ENCODE measurements at regions not wholly inside any gene's neighbourhood (a gene's known extent, or its start where the extent isn't known, plus 50 kb on each side); places are given as distances from the start of the nearest gene placed in this dataset.

GRCh38 chr10:8543361-8544056 lies 489.0 kb downstream of the GATA3 start:
- Histone ChIP-seq H3K36me3 (ENCODE audit: control insufficient read depth in 2 of 2, insufficient read depth in 2 of 2, low read length in 1 of 2) (no peaks in the 10 kb centered on the region), H3K4me1 (ENCODE audit: control insufficient read depth in 2 of 2, insufficient read depth in 2 of 2, low read length in 2 of 2) (no peaks in the 10 kb centered on the region), H3K4me3 (ENCODE audit: low read length in 2 of 2) (no peak overlapping the region), H3K27ac (ENCODE audit: low read depth in 1 of 2, low read length in 1 of 2) (no peak overlapping the region), H3K9me3 (ENCODE audit: control insufficient read depth in 2 of 2, insufficient read depth in 1 of 2, low read length in 1 of 2) (no peaks in the 10 kb centered on the region), H3K27me3 (ENCODE audit: control insufficient read depth in 2 of 2, insufficient read depth in 1 of 2, low read length in 1 of 2) (no peaks in the 10 kb centered on the region)
- 41% methylated on average over 3 of the region's 3 CpGs for WGBS
- no peak for DNase-seq (ENCODE audit: low read depth in 6 of 9, low spot score in 9 of 9)

DNA sequence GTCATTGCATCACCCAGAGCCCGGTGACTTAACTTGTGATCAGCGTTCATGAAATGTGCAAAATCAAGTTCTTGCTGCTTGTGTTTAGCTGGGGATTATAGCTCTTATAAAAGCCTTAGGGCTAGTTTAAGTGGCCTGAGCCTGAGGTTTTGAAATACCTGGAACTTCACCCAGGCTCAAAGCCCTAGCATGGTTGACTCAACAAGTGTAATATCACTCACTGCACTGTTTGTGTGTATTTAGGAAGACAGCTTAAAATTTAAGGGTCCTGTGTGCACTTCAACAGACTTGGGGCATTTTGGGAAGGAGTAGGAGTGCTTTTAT lies 489.5 kb downstream of the GATA3 start:
- Histone ChIP-seq H3K27ac (ENCODE audit: low read depth in 1 of 2, low read length in 1 of 2) (no peak overlapping the region), H3K27me3 (ENCODE audit: control insufficient read depth in 2 of 2, insufficient read depth in 1 of 2, low read length in 1 of 2) (no peaks in the 10 kb centered on the region), H3K9me3 (ENCODE audit: control insufficient read depth in 2 of 2, insufficient read depth in 1 of 2, low read length in 1 of 2) (no peaks in the 10 kb centered on the region), H3K4me1 (ENCODE audit: control insufficient read depth in 2 of 2, insufficient read depth in 2 of 2, low read length in 2 of 2) (no peaks in the 10 kb centered on the region), H3K4me3 (ENCODE audit: low read length in 2 of 2) (no peak overlapping the region), H3K36me3 (ENCODE audit: control insufficient read depth in 2 of 2, insufficient read depth in 2 of 2, low read length in 1 of 2) (no peaks in the 10 kb centered on the region)
- 98% methylated on average over 2 of the region's 2 CpGs for WGBS
- no peak for DNase-seq (ENCODE audit: low read depth in 6 of 9, low spot score in 9 of 9)

GRCh38 chr10:8544500-8544899 lies 490.0 kb downstream of the GATA3 start:
- Histone ChIP-seq H3K9me3 (ENCODE audit: control insufficient read depth in 2 of 2, insufficient read depth in 1 of 2, low read length in 1 of 2) (no peaks in the 10 kb centered on the region), H3K27me3 (ENCODE audit: control insufficient read depth in 2 of 2, insufficient read depth in 1 of 2, low read length in 1 of 2) (no peaks in the 10 kb centered on the region), H3K4me3 (ENCODE audit: low read length in 2 of 2) (no peak overlapping the region), H3K27ac (ENCODE audit: low read depth in 1 of 2, low read length in 1 of 2) (no peak overlapping the region), H3K36me3 (ENCODE audit: control insufficient read depth in 2 of 2, insufficient read depth in 2 of 2, low read length in 1 of 2) (no peaks in the 10 kb centered on the region), H3K4me1 (ENCODE audit: control insufficient read depth in 2 of 2, insufficient read depth in 2 of 2, low read length in 2 of 2) (no peaks in the 10 kb centered on the region)
- no peak for DNase-seq (ENCODE audit: low read depth in 6 of 9, low spot score in 9 of 9)
- WGBS: 94% methylated on average over 6 of the region's 6 CpGs

- WGBS: 96% methylated on average over 4 of the region's 4 CpGs
Observed at GRCh38 chr10:8554574-8554973, 500.1 kb downstream of the GATA3 start.

GRCh38 chr10:8556321-8556720 lies 501.8 kb downstream of the GATA3 start:
- Histone ChIP-seq H3K4me3 (ENCODE audit: low read length in 2 of 2) (no peak overlapping the region), H3K9me3 (ENCODE audit: control insufficient read depth in 2 of 2, insufficient read depth in 1 of 2, low read length in 1 of 2) (no peaks in the 10 kb centered on the region), H3K36me3 (ENCODE audit: control insufficient read depth in 2 of 2, insufficient read depth in 2 of 2, low read length in 1 of 2) (no peaks in the 10 kb centered on the region), H3K4me1 (ENCODE audit: control insufficient read depth in 2 of 2, insufficient read depth in 2 of 2, low read length in 2 of 2) (no peaks in the 10 kb centered on the region), H3K27me3 (ENCODE audit: control insufficient read depth in 2 of 2, insufficient read depth in 1 of 2, low read length in 1 of 2) (no peaks in the 10 kb centered on the region), H3K27ac (ENCODE audit: low read depth in 1 of 2, low read length in 1 of 2) (no peak overlapping the region)
- DNase-seq (ENCODE audit: low read depth in 6 of 9, low spot score in 9 of 9): no peak

More at GRCh38 chr10:8554574-8554973, 500.1 kb downstream of the GATA3 start:
- Histone ChIP-seq H3K36me3 (ENCODE audit: control insufficient read depth in 2 of 2, insufficient read depth in 2 of 2, low read length in 1 of 2) (no peaks in the 10 kb centered on the region), H3K27ac (ENCODE audit: low read depth in 1 of 2, low read length in 1 of 2) (no peak overlapping the region), H3K4me3 (ENCODE audit: low read length in 2 of 2) (no peak overlapping the region), H3K9me3 (ENCODE audit: control insufficient read depth in 2 of 2, insufficient read depth in 1 of 2, low read length in 1 of 2) (no peaks in the 10 kb centered on the region), H3K27me3 (ENCODE audit: control insufficient read depth in 2 of 2, insufficient read depth in 1 of 2, low read length in 1 of 2) (no peaks in the 10 kb centered on the region), H3K4me1 (ENCODE audit: control insufficient read depth in 2 of 2, insufficient read depth in 2 of 2, low read length in 2 of 2) (no peaks in the 10 kb centered on the region)
- DNase-seq (ENCODE audit: low read depth in 6 of 9, low spot score in 9 of 9): no peak

DNA sequence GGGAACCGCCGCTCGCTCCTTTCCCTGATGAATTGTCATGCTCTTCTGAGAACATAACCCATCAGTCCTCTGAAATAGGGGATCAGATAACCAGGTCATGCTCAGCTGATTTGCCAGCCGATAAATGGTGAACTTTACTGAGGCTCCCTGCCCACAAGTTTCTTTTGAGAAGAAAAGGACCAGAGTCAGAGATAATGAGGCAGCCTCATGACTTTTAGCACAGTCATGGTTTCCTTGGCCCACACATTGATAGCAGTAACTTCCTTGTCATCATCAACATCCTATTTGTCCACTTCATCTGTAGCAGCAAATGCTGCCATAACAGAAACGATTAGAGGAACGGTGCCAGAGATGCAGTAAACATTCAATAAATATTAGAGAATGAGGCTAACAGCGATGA lies 509.0 kb downstream of the GATA3 start:
- Histone ChIP-seq H3K27me3 (ENCODE audit: control insufficient read depth in 2 of 2, insufficient read depth in 1 of 2, low read length in 1 of 2) (no peaks in the 10 kb centered on the region), H3K27ac (ENCODE audit: low read depth in 1 of 2, low read length in 1 of 2) (no peak overlapping the region), H3K36me3 (ENCODE audit: control insufficient read depth in 2 of 2, insufficient read depth in 2 of 2, low read length in 1 of 2) (no peaks in the 10 kb centered on the region), H3K4me1 (ENCODE audit: control insufficient read depth in 2 of 2, insufficient read depth in 2 of 2, low read length in 2 of 2) (no peaks in the 10 kb centered on the region), H3K9me3 (ENCODE audit: control insufficient read depth in 2 of 2, insufficient read depth in 1 of 2, low read length in 1 of 2) (no peaks in the 10 kb centered on the region), H3K4me3 (ENCODE audit: low read length in 2 of 2) (no peak overlapping the region)
- 97% methylated on average over 7 of the region's 7 CpGs for WGBS
- no peak for DNase-seq (ENCODE audit: low read depth in 6 of 9, low spot score in 9 of 9)

DNA sequence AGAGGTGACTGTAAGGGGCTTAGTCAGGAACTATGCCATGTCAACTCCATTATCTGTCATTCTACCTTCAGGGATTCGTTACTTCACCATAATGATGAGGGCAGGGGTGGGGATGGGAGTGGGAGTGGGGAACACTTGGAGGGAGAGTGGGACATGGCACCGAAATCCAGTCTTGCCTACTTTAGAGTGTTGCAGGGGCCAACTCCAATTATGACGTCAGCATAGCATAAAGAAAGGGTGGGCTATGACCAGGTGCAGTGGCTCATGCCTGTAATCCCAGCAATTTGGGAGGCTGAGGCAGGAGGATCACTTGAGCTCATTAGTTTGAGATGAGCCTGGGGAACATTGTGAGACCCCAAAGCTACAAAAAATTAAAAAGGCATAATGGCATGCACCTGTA lies 512.2 kb downstream of the GATA3 start:
- H3K4me3 ChIP-seq (ENCODE audit: low read length in 2 of 2): no peak overlapping the region
- no peaks in the 10 kb centered on the region for H3K4me1 ChIP-seq (ENCODE audit: control insufficient read depth in 2 of 2, insufficient read depth in 2 of 2, low read length in 2 of 2)
- 88% methylated on average over 3 of the region's 3 CpGs for WGBS
- DNase-seq (ENCODE audit: low read depth in 6 of 9, low spot score in 9 of 9): no peak
- no peaks in the 10 kb centered on the region for H3K27me3 ChIP-seq (ENCODE audit: control insufficient read depth in 2 of 2, insufficient read depth in 1 of 2, low read length in 1 of 2)
- H3K27ac ChIP-seq (ENCODE audit: low read depth in 1 of 2, low read length in 1 of 2): no peak overlapping the region
- H3K36me3 ChIP-seq (ENCODE audit: control insufficient read depth in 2 of 2, insufficient read depth in 2 of 2, low read length in 1 of 2): no peaks in the 10 kb centered on the region
- no peaks in the 10 kb centered on the region for H3K9me3 ChIP-seq (ENCODE audit: control insufficient read depth in 2 of 2, insufficient read depth in 1 of 2, low read length in 1 of 2)

DNA sequence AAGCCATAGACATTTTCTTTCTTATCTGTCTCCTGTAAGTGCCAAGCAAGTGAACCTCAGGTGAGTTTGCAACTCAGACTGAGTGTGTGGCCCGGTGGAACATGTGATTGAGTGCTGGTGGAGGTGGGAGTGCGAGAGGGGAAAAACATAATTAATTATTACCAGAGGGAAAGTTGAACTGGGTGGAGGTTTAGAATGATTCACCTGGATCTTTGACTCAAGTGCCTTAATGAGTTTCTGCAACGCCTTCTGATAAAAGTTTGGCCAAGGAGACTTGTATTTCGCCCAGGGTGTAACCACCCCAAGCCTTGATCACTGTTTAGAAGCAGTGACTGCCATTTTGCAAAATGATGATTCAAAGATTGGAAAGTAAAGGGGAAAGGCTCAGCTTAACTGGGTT lies 513.9 kb downstream of the GATA3 start:
- no peaks in the 10 kb centered on the region for H3K9me3 ChIP-seq (ENCODE audit: control insufficient read depth in 2 of 2, insufficient read depth in 1 of 2, low read length in 1 of 2)
- H3K4me1 ChIP-seq (ENCODE audit: control insufficient read depth in 2 of 2, insufficient read depth in 2 of 2, low read length in 2 of 2): no peaks in the 10 kb centered on the region
- H3K4me3 ChIP-seq (ENCODE audit: low read length in 2 of 2): no peak overlapping the region
- no peaks in the 10 kb centered on the region for H3K36me3 ChIP-seq (ENCODE audit: control insufficient read depth in 2 of 2, insufficient read depth in 2 of 2, low read length in 1 of 2)
- no peak overlapping the region for H3K27ac ChIP-seq (ENCODE audit: low read depth in 1 of 2, low read length in 1 of 2)
- WGBS: 96% methylated on average over 4 of the region's 4 CpGs
- no peaks in the 10 kb centered on the region for H3K27me3 ChIP-seq (ENCODE audit: control insufficient read depth in 2 of 2, insufficient read depth in 1 of 2, low read length in 1 of 2)
- DNase-seq (ENCODE audit: low read depth in 6 of 9, low spot score in 9 of 9): no peak

DNA sequence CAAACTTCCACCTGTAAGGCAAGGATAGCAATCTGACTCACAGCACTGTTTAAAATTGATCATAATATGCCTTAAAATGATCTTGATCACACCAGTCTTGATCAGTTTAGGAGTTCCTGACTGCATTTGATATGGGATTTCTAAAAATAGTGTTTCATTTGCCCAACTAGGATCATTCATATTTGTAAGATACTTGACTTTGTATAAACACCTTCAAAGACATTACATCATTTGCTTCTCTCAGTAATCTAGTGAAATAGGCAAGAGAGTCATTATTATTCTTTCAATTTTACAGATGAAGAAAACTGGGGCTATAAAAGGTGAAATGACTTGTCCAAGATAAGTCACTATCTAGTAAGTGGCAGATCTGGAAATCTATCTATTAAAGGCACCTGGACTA lies 521.1 kb downstream of the GATA3 start:
- no peak overlapping the region for H3K27ac ChIP-seq (ENCODE audit: low read depth in 1 of 2, low read length in 1 of 2)
- no peak overlapping the region for H3K4me3 ChIP-seq (ENCODE audit: low read length in 2 of 2)
- H3K9me3 ChIP-seq (ENCODE audit: control insufficient read depth in 2 of 2, insufficient read depth in 1 of 2, low read length in 1 of 2): no peaks in the 10 kb centered on the region
- no peaks in the 10 kb centered on the region for H3K36me3 ChIP-seq (ENCODE audit: control insufficient read depth in 2 of 2, insufficient read depth in 2 of 2, low read length in 1 of 2)
- H3K4me1 ChIP-seq (ENCODE audit: control insufficient read depth in 2 of 2, insufficient read depth in 2 of 2, low read length in 2 of 2): no peaks in the 10 kb centered on the region
- no peaks in the 10 kb centered on the region for H3K27me3 ChIP-seq (ENCODE audit: control insufficient read depth in 2 of 2, insufficient read depth in 1 of 2, low read length in 1 of 2)
- DNase-seq (ENCODE audit: low read depth in 6 of 9, low spot score in 9 of 9): no peak

GRCh38 chr10:8576281-8576680 lies 521.8 kb downstream of the GATA3 start:
- H3K4me3 ChIP-seq (ENCODE audit: low read length in 2 of 2): no peak overlapping the region
- no peaks in the 10 kb centered on the region for H3K4me1 ChIP-seq (ENCODE audit: control insufficient read depth in 2 of 2, insufficient read depth in 2 of 2, low read length in 2 of 2)
- no peak for DNase-seq (ENCODE audit: low read depth in 6 of 9, low spot score in 9 of 9)
- WGBS: 95% methylated on average over 1 of the region's 1 CpG
- no peak overlapping the region for H3K27ac ChIP-seq (ENCODE audit: low read depth in 1 of 2, low read length in 1 of 2)
- no peaks in the 10 kb centered on the region for H3K36me3 ChIP-seq (ENCODE audit: control insufficient read depth in 2 of 2, insufficient read depth in 2 of 2, low read length in 1 of 2)
- no peaks in the 10 kb centered on the region for H3K9me3 ChIP-seq (ENCODE audit: control insufficient read depth in 2 of 2, insufficient read depth in 1 of 2, low read length in 1 of 2)
- H3K27me3 ChIP-seq (ENCODE audit: control insufficient read depth in 2 of 2, insufficient read depth in 1 of 2, low read length in 1 of 2): no peaks in the 10 kb centered on the region
